ENCODE measurements at regions not wholly inside any gene's neighbourhood (a gene's known extent, or its start where the extent isn't known, plus 50 kb on each side); places are given as distances from the start of the nearest gene placed in this dataset.
"Not testable (repeated sequence)": the region's sequence is repeated elsewhere in the genome, so short reads cannot be mapped to it uniquely, and the experiment has no call there.

DNA sequence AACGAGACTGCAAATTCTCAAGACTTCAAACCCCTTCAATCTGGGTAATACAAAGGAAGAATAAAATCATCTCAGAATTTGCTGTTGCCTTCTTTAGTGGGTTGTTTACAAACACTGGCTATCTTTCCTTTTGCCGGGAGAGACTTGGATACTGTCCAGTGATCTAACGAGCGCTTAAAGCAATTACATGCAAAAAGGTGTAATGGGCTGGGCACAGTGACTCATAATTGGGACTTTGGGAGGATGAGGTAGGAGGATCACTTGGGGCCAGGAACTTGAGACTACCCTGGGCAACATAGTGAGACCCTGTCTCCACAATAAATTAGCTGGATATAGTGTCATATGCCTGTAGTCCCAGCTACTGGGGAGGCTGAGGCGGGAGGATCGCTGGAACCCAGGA is 52.2 kb upstream of the DEFB108B start:
- H3K27ac Mint-ChIP-seq; H3K9me3 Mint-ChIP-seq (ENCODE audit: low read depth); H3K4me1 Mint-ChIP-seq; H3K4me3 Mint-ChIP-seq; ATAC-seq; POLR2A ChIA-PET; H3K27me3 Mint-ChIP-seq; CTCF ChIA-PET; H3K36me3 Mint-ChIP-seq (ENCODE audit: low read depth); DNase-seq; intact Hi-C loops (cut with DNase I, micrococcal nuclease): not testable (repeated sequence)

DNA sequence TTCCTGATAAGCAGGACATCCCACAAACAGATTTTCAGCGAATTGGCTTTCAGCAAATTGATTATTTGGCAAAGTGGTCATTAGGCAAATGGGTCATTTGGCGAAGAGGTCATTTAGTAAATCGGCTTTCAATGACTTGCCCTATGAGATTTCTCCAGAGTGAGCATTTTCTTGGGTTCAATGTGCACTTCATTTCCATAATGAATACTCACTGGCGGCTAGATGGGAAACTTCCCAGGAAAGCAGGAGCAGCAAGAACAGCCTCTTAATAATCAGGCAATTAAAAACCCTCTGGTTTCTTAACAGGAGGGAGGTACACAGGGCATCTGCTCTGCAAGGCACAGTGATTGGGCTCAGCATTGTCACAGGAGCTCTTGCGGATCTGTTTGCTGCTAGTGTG is 51.5 kb upstream of the DEFB108B start:
- H3K4me3 Mint-ChIP-seq; intact Hi-C loops (cut with DNase I, micrococcal nuclease); DNase-seq; CTCF ChIA-PET; POLR2A ChIA-PET; H3K9me3 Mint-ChIP-seq (ENCODE audit: low read depth); H3K36me3 Mint-ChIP-seq (ENCODE audit: low read depth); H3K4me1 Mint-ChIP-seq; H3K27ac Mint-ChIP-seq; ATAC-seq; H3K27me3 Mint-ChIP-seq: not testable (repeated sequence)

DNA sequence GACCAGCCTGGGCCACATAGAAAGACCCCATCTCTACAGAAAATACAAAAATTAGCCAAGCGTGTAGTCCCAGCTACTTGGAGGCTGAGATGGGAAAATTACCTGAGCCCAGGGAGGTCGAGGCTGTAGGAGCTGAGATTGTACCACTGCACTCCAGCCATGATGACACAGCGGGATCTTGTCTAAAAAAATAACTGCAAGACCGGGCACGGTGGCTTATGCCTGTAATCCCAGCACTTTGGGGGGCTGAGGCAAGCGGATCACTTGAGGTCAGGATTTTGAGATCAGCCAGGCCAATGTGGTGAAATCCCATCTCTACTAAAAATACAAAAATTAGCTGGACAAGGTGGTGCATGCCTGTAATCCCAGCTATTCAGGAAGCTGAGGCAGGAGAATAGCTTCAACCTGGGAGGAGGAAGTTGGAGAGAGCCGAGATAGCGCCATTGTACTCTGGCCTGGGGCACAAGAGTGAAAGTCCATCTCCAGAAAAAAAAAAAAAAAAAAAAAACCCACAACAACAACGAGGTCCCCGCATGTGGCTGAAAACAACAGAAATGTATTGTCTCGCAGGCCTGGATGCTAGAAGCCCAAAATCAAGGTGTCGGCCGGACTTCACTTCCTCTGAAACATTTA is 50.7 kb upstream of the DEFB108B start:
- CTCF ChIA-PET; H3K9me3 Mint-ChIP-seq (ENCODE audit: low read depth); POLR2A ChIA-PET; intact Hi-C loops (cut with DNase I, micrococcal nuclease); H3K27ac Mint-ChIP-seq; DNase-seq; H3K36me3 Mint-ChIP-seq (ENCODE audit: low read depth); H3K4me1 Mint-ChIP-seq; H3K4me3 Mint-ChIP-seq; ATAC-seq; H3K27me3 Mint-ChIP-seq: not testable (repeated sequence)

GRCh38 chr11:71783191-71783590 is 49.8 kb upstream of the DEFB108B start:
- ATAC-seq; H3K27me3 Mint-ChIP-seq; H3K27ac Mint-ChIP-seq; H3K9me3 Mint-ChIP-seq (ENCODE audit: low read depth); H3K4me1 Mint-ChIP-seq; CTCF ChIA-PET; POLR2A ChIA-PET; intact Hi-C loops (cut with DNase I, micrococcal nuclease); DNase-seq; H3K4me3 Mint-ChIP-seq; H3K36me3 Mint-ChIP-seq (ENCODE audit: low read depth): not testable (repeated sequence)
